HAP-1 (cell line): ENCODE measurements at regions not wholly inside any gene's neighbourhood (a gene's known extent, or its start where the extent isn't known, plus 50 kb on each side); places are given as distances from the start of the nearest gene placed in this dataset.

Source experiments
- DNase-seq, 2 experiments: peaks; one replicate each; pipeline ENCODE4 v3.0.0-alpha.2; 2016 to 2020; ENCODE audit warnings: low spot score in 2 of 2
- H3K27me3 ChIP-seq: fragments of 250-450 bp; sonication (Bioruptor Pico); 2 replicates; pipeline ENCODE4 v1.5.1; 2020; ENCODE audit warnings: low read depth, mild to moderate bottlenecking, moderate library complexity
- H3K36me3 ChIP-seq: fragments of 250-450 bp; sonication (Bioruptor Pico); replicated peaks from 2 replicates; pipeline ENCODE4 v1.5.1; 2020; ENCODE audit warnings: mild to moderate bottlenecking
- H3K4me1 ChIP-seq: fragments of 250-450 bp; sonication (Bioruptor Pico); 2 replicates; pipeline ENCODE4 v1.5.1; 2020; ENCODE audit warnings: mild to moderate bottlenecking
- H3K4me3 ChIP-seq: fragments of 250-450 bp; sonication (Bioruptor Pico); 2 replicates; pipeline ENCODE4 v1.5.1; 2020; ENCODE audit warnings: mild to moderate bottlenecking, moderate library complexity
- H3K9me3 ChIP-seq: fragments of 250-450 bp; sonication (Bioruptor Pico); 2 replicates; pipeline ENCODE4 v1.5.1; 2020; ENCODE audit warnings: mild to moderate bottlenecking, moderate library complexity
- in situ Hi-C: fragments of 300-500 bp; cut with MboI; formaldehyde crosslinking; loops from 3 replicates; pipeline ENCODE4 v1.14.3; 2020; ENCODE audit warnings: low sequenced_read_pairs, inconsistent platforms, mixed read lengths

GRCh38 chr4:57652779-57653178 is 542.6 kb upstream of the IGFBP7 start:
- no peaks in the 10 kb centered on the region for H3K9me3 ChIP-seq
- in situ Hi-C loops: no loop called here
- H3K36me3 ChIP-seq: no peaks in the 10 kb centered on the region
- no peaks in the 10 kb centered on the region for H3K27me3 ChIP-seq
- no peaks in the 10 kb centered on the region for H3K4me1 ChIP-seq
- no peak for DNase-seq
- H3K4me3 ChIP-seq: no peak overlapping the region

DNA sequence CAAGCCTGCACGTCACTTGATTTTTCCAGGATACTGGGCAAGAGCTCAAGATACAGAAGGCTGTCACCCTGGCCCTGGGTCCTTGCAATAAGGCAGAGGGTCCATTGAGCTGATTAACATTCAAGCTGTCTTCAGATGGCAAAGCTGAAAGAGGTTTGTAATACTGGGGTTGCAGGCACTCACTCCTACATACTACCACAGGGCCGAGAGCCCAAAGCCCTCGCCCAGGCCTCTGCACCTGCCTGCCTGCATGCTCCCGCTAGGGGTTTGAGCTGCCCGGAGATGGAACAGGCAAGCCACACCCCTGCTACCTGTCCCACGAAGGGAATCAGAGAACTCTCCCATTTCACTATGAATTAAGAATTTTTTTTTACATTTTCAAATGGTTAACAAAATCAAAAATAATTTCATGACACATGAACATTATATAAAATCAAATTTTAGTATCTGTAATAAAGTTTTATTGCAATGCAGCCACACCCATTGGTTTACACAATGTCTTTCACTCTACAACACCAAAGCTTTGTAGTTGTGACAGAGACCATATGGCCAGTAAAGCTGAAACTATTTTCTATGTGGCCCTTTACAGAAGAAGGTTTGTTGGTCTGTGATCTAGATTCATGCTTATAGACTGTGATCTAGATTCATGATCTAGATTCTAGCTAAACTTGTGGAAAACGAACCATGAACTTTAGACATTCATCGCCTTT is 530.4 kb upstream of the IGFBP7 start:
- H3K4me1 ChIP-seq: no peaks in the 10 kb centered on the region
- H3K9me3 ChIP-seq: no peaks in the 10 kb centered on the region
- no peaks in the 10 kb centered on the region for H3K27me3 ChIP-seq
- H3K36me3 ChIP-seq: no peaks in the 10 kb centered on the region
- H3K4me3 ChIP-seq: no peak overlapping the region
- no peak for DNase-seq
- in situ Hi-C loops: no loop called here

GRCh38 chr4:57639561-57640382 is 529.6 kb upstream of the IGFBP7 start:
- no peaks in the 10 kb centered on the region for H3K9me3 ChIP-seq
- H3K4me1 ChIP-seq: no peaks in the 10 kb centered on the region
- H3K27me3 ChIP-seq: no peaks in the 10 kb centered on the region
- DNase-seq: no peak
- no peak overlapping the region for H3K4me3 ChIP-seq
- no peaks in the 10 kb centered on the region for H3K36me3 ChIP-seq
- in situ Hi-C loops: no loop called here

DNA sequence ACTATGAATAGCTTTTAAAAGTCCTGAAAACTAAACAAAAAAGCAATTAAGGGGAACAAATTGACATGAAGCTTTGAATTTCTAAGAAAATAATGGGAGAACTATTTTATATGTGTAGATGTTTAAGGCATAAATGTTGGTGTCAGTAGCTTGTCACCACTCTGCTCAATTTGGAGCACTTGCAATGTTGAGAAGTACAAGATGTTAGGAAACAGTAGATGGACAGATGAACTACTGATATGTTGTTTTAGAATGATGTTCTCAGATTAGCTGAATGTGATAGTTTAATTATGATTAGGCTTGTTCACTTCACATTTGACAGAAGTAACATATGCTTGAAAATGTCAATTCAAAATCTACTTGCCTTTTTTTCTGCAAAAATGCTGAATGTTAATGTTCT is 525.7 kb upstream of the IGFBP7 start:
- Histone ChIP-seq H3K4me3 (no peak overlapping the region), H3K36me3 (no peaks in the 10 kb centered on the region), H3K27me3 (no peaks in the 10 kb centered on the region), H3K9me3 (no peaks in the 10 kb centered on the region), H3K4me1 (no peaks in the 10 kb centered on the region)
- in situ Hi-C loops: no loop called here
- DNase-seq: no peak

DNA sequence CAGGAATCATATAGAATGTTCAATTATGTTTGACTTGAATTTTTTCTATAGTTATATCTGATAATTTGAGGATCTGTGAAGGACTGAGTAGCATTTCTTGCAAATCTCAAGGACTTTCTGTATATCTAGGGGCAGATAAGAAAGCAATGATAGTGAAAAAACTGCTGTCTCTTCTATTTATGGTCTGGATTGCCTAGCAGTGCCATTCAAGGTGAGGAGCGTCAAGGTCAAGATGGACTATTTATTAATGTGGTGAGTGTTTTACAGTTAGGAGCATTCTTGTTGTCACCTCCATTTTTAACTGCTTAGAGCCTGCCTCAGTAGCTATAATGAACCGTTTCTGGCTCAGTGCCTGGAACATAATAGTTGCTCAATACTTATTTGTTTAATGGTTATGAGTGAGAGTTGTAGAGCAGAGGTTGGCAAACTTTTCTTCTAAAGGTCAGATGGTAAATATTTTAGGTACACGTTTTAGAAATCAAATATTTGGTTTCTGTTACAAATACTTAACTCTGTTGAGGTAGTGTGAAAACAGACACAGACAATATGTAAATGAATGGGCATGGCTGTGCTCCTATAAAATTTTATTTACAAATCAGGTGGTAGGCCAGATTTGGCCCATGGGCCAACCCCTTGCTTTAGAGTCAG is 523.2 kb upstream of the IGFBP7 start:
- no peak for DNase-seq
- H3K36me3 ChIP-seq: no peaks in the 10 kb centered on the region
- H3K4me1 ChIP-seq: no peaks in the 10 kb centered on the region
- in situ Hi-C loops: no loop called here
- H3K4me3 ChIP-seq: no peak overlapping the region
- H3K9me3 ChIP-seq: no peaks in the 10 kb centered on the region
- no peaks in the 10 kb centered on the region for H3K27me3 ChIP-seq

GRCh38 chr4:57632564-57632963 is 522.4 kb upstream of the IGFBP7 start:
- H3K9me3 ChIP-seq: no peaks in the 10 kb centered on the region
- H3K4me1 ChIP-seq: no peaks in the 10 kb centered on the region
- no peaks in the 10 kb centered on the region for H3K36me3 ChIP-seq
- in situ Hi-C loops: no loop called here
- DNase-seq: no peak
- no peak overlapping the region for H3K4me3 ChIP-seq
- no peaks in the 10 kb centered on the region for H3K27me3 ChIP-seq

GRCh38 chr4:57631147-57631546 is 521.0 kb upstream of the IGFBP7 start:
- H3K9me3 ChIP-seq: no peaks in the 10 kb centered on the region
- in situ Hi-C loops: no loop called here
- no peak overlapping the region for H3K4me3 ChIP-seq
- DNase-seq: no peak
- no peaks in the 10 kb centered on the region for H3K36me3 ChIP-seq
- no peaks in the 10 kb centered on the region for H3K27me3 ChIP-seq
- H3K4me1 ChIP-seq: no peaks in the 10 kb centered on the region

DNA sequence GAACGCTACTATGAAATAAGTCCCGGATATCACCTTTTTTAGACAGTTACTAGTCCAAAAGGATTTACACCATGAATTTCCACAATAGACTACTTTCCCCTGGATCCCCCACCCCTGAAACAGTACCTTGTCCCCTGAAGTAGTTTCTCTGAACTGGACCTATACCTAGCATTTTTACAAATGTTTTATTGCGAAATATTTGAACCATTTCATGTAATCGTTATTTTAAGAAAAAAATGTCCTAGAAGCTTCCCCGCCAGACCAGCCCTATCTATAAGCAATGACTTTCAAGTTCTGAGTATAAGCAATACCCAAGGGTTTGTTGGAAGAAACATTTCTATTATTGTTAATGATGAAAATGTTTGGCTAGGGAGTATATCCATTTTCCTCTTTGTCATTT is 517.8 kb upstream of the IGFBP7 start:
- no peaks in the 10 kb centered on the region for H3K4me1 ChIP-seq
- no peaks in the 10 kb centered on the region for H3K27me3 ChIP-seq
- no peak for DNase-seq
- no peaks in the 10 kb centered on the region for H3K9me3 ChIP-seq
- H3K4me3 ChIP-seq: no peak overlapping the region
- H3K36me3 ChIP-seq: no peaks in the 10 kb centered on the region
- in situ Hi-C loops: no loop called here

GRCh38 chr4:57614257-57614932 is 504.2 kb upstream of the IGFBP7 start:
- no peak overlapping the region for H3K4me3 ChIP-seq
- in situ Hi-C loops: no loop called here

GRCh38 chr4:57612279-57612678 is 502.1 kb upstream of the IGFBP7 start:
- H3K4me3 ChIP-seq: no peak overlapping the region
- no peaks in the 10 kb centered on the region for H3K4me1 ChIP-seq
- in situ Hi-C loops: no loop called here
- no peak for DNase-seq
- no peaks in the 10 kb centered on the region for H3K36me3 ChIP-seq
- no peaks in the 10 kb centered on the region for H3K9me3 ChIP-seq
- no peaks in the 10 kb centered on the region for H3K27me3 ChIP-seq

More at GRCh38 chr4:57614257-57614932, 504.2 kb upstream of the IGFBP7 start:
- no peaks in the 10 kb centered on the region for H3K27me3 ChIP-seq
- H3K9me3 ChIP-seq: no peaks in the 10 kb centered on the region
- no peaks in the 10 kb centered on the region for H3K36me3 ChIP-seq
- no peaks in the 10 kb centered on the region for H3K4me1 ChIP-seq
- no peak for DNase-seq

- Histone ChIP-seq H3K27me3 (no peaks in the 10 kb centered on the region), H3K36me3 (no peaks in the 10 kb centered on the region), H3K4me3 (no peak overlapping the region), H3K4me1 (no peaks in the 10 kb centered on the region), H3K9me3 (no peaks in the 10 kb centered on the region)
- no peak for DNase-seq
- in situ Hi-C loops: no loop called here
Observed at GRCh38 chr4:57607566-57608180, 497.5 kb upstream of the IGFBP7 start.

- no peaks in the 10 kb centered on the region for H3K27me3 ChIP-seq
- no peak for DNase-seq
- no peaks in the 10 kb centered on the region for H3K4me1 ChIP-seq
- no peak overlapping the region for H3K4me3 ChIP-seq
- no peaks in the 10 kb centered on the region for H3K9me3 ChIP-seq
- in situ Hi-C loops: no loop called here
- H3K36me3 ChIP-seq: no peaks in the 10 kb centered on the region
Observed at GRCh38 chr4:57605376-57605775, 495.2 kb upstream of the IGFBP7 start.

- DNase-seq: no peak
- H3K36me3 ChIP-seq: no peaks in the 10 kb centered on the region
- H3K27me3 ChIP-seq: no peaks in the 10 kb centered on the region
- H3K4me3 ChIP-seq: no peak overlapping the region
- H3K9me3 ChIP-seq: no peaks in the 10 kb centered on the region
- in situ Hi-C loops: no loop called here
- H3K4me1 ChIP-seq: no peaks in the 10 kb centered on the region
Observed at GRCh38 chr4:57602141-57602540, 492.0 kb upstream of the IGFBP7 start.
